Activated naive CD4-positive, alpha-beta T cell treated with anti-CD3 and anti-CD28 coated beads, Interleukin-2, amount 50 U/mL, for 16 hours (primary cell): ENCODE measurements at regions not wholly inside any gene's neighbourhood (a gene's known extent, or its start where the extent isn't known, plus 50 kb on each side); places are given as distances from the start of the nearest gene placed in this dataset.

Experiments
- DNase-seq: peaks from one replicate; pipeline ENCODE4 v3.0.0-alpha.2; 2020

DNA sequence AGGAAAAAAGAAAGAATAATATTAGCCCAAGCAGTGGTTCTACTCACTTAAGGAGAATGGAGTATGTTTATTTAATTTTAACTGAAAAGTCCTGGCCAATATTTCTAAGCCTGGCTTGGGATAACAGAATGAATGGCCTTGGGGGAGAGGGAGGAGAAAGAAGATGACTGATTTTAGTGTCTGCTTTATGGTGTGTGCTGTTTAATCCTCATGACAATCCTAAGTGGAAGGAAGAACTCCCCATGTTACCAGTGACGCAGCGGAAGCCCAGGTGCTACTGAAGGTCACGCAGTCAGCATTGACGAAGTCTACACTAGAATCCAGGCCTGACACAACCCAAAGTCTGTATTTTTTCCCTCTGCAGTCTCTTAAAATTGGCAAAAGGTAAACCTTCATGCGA is 50.5 kb downstream of the PALM2AKAP2 start:
- no peak for DNase-seq

DNA sequence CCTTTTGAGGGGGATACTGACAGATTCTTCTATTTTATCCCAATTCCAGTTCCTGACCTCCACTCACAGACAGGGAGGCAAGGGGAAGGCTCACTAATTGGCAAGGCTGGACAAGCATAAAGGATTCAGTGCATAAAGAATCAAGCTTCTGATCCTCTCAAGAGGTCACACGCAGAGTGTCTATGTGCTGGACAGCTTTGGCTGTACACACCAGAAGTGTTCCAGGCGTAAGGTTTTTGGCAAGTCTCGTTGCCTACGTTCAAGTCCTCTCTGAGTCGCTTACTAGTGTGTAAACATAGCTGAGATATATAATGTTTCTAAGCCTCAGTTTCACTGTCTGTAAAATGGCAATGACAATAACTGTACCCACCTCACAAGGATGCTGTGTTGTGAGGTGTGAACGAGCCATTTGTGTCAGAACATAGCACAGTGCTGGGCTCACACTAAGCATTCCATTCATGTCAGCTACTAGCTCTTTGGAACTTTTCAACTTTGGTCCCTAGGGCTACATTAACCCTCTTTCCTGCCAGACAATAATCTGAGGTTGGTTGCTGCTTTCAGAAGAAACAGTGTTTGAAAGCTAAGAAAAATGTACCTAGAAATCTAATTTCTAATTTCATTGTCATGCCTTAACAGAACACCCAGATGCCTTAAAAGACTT is 52.1 kb downstream of the PALM2AKAP2 start:
- no peak for DNase-seq

DNA sequence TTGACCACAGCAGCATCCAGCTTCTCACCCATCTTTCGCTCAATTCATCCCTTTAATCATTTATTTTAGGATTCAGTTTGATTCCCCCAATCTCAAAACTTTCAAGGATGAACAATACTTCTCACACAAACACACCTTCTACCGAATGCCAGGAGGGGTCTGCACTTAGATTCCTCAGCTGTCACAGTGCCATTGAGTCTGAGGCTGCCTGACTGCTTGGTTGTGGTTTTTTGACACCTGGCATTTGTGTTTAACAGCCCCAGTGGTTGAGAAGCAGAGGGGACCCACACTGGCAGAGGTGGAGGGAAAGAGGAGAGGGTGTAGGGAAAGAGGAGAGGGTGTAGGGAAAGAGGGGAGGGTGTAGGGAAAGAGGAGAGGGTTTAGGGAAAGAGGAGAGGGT is 54.9 kb downstream of the PALM2AKAP2 start:
- no peak for DNase-seq

DNA sequence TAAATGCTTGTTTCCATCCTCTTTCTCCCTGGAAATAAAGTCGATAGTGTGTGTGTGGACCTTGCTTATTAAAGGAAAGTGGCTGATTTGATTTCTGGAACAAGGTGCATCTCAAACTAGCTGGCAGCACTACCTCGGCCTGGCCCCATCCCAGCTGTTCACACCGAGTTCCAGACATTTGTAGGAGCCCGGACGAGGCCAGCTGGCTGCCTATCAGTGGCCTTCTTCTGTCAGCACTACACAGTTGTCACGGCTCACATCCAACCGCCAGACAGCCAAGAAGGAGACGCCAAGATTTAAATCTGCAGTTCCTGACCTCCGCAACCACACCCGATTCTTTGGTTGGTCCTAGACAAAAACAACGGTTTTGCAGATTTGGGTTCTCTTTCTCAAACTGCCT is 63.6 kb downstream of the PALM2AKAP2 start:
- no peak for DNase-seq

DNA sequence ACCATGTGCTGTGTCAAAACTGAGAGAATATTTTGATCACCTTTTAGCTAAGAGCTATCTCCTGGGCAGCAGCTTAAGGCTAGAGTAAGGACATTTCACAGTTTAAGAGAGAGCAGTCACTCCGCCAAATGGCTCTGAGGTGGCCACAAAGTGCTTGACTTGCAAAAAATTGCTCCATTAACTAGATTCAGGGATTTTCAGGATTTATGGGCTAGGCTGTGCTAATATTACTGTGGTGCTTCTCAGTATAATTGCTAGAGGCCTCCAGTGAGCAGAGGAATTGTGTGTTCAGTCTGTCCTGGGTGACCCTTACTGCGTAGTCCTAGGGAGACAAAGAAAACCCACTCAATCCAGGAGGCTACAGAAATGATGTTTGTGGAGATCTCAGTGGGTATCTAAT is 65.2 kb downstream of the PALM2AKAP2 start:
- DNase-seq: no peak

DNA sequence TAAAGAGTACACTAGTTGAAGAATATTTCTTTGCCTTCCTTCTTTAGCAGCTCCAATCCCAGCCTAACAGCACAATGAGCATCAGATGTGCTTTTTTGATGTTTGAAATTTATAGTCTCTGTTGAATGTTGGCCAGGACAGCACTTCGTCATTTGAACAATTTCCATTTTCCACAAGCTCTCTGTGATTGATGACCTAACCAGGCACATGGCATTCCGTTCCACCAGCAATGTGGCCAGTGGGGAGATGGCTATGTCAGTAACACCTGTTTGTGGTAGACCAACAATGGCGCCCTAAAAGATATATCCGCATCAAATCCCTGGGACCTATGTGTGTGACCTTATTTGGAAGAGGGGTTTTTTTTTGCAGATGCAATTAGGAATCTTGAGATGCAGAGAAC is 66.8 kb downstream of the PALM2AKAP2 start:
- no peak for DNase-seq

DNA sequence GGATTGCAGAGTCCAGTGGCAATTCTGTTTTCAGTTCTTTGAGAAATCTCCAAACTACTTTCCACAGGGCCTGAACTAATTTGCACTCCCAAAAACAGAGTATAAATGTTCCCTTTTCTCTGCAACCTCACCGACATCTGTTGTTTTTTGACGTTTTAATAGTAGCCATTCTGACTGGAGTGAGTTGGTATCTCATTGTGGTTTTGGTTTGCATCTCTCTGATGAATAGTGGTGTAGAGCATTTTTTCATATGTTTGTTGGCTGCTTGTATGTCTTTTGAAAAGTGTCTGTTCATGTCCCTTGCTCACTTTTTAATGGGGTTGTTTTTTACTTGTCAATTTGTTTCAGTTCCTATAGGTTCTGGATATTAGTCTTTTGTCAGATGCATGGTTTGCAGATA is 72.6 kb downstream of the PALM2AKAP2 start:
- no peak for DNase-seq

DNA sequence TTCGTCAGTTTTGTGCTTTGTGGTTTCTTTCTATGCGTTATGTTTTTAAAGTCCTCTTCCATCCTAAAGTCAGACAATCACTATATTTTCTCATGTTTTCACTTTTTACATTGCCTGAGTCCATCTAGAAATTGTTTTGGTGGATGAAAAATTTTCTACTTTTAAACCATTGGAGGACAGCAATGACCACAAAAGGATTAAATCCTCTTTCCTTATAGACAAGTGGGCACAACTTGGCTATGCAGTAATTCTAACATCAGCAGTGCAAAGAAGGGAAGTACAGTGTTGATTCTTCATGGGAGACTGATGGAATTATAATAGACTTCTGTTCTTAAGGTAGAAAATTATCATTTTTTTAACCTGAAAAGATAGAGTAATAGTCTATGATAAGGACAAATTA is 75.5 kb downstream of the PALM2AKAP2 start:
- no peak for DNase-seq

DNA sequence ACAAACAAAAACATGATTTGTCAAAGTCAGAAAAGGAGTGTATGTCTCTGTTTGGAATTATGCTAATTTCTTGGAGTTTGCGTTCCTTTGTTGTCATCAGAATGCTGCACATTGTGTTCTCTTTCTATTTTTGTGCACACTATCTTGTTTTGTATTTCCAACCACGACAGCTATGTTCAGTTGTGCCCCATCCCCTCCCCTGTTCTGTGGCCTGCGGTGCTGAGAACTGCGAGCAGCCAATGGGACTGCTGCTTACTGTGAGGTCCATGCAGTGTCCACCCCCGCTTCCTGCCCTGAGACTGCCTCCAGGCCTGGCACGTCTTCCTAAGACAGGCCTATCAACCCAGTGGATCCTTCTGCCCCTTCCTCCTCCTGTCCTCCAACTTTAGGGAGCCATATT is 76.8 kb downstream of the PALM2AKAP2 start:
- no peak for DNase-seq

DNA sequence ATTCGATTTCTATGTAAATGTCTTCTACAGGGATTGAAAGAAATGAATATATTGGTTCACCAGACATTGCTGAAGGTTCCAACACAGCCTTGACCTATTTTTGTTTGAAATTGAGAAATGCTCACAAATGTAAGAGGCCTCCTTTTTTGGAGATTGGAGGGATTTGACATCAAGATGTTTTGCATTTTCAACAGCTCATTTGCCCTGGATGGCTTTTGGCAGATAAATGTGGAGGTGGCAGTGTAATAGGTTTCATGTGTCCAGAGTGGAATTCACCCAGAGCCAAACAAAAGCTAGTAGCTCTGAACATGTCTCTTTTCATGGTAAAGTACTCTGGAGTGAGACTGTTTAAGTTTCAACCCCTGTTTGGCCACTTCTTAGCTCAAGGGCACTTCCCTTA is 77.3 kb downstream of the PALM2AKAP2 start:
- no peak for DNase-seq

DNA sequence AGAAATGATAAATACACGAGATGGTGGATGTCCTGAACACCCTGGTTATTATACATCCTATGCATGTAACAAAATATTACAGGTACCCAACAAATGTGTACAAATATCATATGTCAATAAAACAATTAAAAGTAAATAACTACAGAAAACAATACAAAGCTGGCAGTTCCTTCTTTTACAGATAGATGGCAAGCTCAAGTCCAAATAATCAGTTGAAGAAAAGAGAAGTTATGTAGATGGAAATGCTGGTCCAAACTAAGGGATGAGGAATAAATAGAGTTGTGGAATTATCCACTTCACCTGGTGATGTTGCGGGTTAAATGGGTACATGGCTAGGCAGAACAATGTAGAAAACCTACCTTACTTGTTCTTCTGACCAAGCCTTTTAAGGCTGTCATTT is 79.4 kb downstream of the PALM2AKAP2 start:
- DNase-seq: no peak

DNA sequence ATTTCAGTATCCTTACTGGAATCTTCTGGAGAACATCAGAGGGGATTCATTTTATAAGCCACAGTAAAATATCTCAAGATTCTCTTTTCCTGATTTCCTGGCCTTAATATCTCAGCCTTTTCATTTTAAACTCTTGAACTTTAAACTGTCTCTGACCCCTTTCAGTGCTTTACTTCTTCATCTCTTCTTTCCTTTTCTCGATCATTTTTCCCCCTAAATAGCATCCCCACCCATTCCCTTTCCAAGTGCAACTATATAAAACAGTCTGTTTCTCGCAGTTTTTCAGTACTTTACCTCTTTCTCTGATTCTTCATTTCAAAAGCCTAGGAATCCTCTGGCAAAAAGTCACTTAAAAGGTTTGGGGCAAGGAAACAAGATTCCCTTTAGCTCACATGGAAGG is 80.5 kb downstream of the PALM2AKAP2 start:
- DNase-seq: no peak

DNA sequence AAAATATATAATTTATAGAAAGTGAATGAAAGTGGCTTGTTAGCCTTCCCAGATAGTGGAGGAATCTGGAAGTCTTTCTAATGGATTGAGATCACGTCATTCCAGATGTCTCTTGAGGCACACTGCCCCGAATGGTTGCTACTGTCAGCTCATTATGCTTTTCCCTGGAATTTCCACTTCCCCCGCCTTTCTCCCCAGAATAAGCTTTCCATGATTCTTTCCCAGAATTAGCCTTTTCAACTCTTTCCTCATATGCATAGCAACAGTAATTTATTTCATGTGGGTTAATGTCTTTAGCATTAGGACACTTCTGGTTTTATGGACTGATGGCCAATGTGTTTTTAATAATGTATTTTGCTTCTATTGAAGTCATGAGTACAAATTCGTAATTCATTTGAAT is 81.5 kb downstream of the PALM2AKAP2 start:
- DNase-seq: no peak

DNA sequence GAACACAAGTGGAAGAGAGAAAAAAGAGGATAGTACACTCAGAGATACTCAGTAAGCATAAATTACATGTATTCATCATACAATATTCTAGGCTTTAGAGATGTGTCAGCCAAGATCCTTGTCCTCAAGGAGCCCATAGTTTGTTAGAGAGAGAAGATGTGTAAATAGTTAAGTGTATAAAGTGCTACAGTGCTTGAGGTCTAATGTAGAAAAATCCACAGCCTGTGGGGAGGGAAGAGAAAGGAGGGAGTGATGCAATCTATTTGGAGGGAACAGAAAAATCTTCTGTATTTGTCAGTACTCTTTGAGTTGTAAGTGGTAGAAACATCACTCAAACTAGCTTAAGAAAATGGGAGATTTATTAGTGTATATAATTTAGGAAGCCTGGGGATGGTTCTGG is 81.9 kb downstream of the PALM2AKAP2 start:
- no peak for DNase-seq

DNA sequence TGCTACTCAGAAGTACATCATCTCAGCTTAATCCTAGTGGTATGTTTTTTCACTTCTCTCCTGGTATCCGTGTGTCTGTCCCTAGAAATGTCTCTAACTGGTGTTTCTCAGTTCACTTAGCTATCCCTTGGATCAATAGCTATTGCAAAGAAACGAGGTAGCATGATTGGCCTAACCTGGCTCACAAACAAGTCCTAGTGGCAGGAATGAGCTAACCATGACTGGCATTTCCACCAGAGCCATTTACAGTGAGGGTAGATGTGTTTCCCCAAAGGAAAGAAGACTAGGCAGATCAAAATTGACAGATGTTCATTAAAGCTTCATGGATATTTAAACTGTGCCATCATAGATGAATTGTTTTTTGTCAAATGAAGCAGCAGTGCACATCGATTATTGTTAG is 82.5 kb downstream of the PALM2AKAP2 start:
- DNase-seq: no peak

DNA sequence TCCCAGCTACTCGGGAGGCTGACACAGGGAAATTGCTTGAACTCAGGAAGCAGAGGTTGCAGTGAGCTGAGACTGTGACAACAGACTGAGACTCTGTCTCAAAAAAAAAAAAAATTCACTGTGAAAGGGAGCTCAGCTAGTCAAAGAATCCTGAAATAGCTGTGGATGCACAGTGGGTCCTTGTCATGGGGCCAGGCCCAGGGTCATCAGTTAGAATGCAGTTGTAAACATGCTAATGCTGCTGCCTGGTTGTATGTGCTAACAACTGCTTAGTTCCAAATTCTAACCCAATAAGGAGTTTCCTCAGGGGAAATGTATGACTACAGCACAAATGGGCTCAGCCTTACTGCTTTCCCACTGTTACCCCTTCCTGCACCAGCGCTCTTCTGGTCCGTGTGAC is 84.0 kb downstream of the PALM2AKAP2 start:
- no peak for DNase-seq

DNA sequence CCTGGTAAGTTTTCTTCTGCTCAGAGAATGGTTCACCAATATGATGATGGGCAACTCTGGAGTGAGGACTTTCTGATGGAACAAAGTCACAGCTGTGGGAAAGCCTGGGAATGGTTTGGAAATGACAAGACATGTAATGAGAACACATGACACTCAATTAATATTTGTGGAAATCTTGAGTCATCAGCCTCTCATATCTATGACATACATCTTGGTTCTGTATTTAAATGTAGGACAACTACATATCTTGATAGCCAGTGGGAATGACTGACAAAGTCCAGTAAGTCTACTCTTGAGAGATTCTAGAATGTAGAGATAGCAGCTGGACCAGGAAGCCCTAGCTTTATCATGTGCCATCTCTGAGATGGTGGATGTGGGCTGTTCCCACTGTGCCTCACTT is 85.5 kb downstream of the PALM2AKAP2 start:
- DNase-seq: no peak

DNA sequence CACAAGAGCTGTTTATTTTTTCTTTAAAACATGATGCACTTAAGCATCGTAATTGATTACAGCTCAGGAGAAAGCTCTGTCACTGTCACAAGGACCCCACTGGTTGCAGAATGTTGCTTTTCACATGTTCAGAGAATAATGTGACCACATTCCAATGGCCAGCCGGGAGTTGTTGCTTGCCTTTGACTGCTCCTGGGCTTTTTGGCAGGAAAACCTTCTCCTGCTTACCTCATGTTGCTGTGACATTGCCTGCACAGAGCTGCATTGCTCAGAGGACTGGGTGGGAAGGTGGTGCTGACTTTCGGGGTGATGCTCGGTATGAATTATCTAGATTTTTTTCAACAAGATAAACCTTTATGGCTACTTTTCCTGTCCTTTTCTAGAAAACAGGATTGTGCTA is 88.2 kb downstream of the PALM2AKAP2 start:
- DNase-seq: no peak

DNA sequence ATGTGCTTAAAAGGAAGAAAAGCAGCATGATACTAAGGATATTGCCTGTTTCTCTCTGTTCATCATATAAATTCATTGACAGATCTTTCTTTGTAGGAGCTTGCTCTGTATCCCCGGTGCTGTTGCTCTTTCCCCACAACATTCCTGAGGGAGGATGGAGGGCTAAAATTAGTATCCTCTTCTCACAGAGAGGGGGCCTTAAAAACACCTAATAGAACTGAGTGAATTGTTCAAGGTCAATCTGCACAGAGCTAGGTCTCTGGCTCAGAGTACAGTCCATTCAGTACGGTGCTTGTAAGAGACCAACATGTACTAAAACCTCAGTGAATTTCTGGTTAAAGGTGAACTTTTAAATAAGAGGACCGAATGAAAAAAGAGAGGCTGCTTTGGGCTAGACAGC is 88.7 kb downstream of the PALM2AKAP2 start:
- no peak for DNase-seq

DNA sequence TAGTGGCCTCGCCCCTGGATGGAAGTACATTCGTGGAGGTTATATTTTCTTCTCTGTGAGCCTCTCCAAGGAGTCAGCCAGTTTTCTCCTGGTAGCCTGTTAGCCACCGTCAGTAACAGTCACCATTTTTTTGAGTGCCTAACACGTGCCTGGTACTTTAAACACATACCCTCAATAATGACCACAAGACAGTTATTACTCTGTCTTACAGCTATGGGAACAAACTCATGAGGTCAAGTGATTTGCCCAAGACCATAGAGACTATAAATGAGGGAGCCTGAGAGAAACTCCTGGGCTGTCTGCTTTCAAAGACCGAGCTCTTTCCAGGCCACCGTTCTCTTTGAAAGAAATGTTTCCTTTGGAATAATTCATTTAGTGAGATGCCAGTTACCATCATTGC is 90.4 kb downstream of the PALM2AKAP2 start:
- DNase-seq: no peak

DNA sequence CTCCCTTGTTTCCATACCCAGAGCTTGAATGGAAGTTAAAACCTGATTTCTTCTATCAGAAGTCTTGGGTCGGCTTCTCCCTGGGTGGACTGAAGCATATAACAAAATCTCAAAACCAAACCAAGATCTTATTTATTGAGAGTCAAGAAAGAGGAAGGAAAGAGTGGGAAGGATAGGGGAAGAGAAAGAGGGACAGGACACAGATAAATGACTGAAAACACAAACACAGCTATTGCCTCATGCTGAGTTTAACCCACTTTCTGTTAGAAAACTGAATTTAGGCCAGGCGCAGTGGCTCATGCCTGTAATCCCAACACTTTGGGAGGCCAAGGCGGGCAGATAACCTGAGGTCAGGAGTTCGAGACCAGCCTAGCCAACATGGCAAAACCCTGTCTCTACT is 92.9 kb downstream of the PALM2AKAP2 start:
- DNase-seq: no peak

DNA sequence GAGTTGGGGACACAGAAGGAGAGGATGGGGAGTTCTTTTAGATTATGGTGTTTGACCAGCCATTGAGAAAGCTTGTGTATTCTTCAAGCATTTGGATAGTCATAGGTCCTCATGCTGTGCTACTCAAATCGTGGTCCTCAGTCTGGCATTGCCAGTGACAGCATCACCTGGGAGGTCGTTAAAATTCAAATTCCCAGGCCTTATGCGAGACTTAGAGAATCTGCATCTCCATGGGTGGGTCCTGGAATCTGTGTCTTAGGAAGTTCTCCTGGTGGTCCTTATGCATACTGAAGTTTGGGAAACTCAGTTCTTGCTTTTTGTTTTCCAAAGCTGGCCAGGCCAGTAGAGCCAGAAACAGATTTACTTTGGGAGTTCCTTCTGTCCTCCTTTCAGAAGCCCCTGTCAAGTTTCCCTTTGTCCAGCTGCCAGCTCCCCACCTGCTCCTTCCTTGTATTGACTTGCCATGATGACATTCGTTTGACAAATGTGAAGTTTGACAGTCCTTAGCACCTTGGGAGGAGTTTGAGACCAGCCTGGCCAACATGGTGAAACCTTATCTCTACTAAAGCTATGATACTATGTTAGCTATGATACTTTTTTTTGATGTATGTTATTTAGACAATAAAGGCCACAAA is 95.6 kb downstream of the PALM2AKAP2 start:
- no peak for DNase-seq

DNA sequence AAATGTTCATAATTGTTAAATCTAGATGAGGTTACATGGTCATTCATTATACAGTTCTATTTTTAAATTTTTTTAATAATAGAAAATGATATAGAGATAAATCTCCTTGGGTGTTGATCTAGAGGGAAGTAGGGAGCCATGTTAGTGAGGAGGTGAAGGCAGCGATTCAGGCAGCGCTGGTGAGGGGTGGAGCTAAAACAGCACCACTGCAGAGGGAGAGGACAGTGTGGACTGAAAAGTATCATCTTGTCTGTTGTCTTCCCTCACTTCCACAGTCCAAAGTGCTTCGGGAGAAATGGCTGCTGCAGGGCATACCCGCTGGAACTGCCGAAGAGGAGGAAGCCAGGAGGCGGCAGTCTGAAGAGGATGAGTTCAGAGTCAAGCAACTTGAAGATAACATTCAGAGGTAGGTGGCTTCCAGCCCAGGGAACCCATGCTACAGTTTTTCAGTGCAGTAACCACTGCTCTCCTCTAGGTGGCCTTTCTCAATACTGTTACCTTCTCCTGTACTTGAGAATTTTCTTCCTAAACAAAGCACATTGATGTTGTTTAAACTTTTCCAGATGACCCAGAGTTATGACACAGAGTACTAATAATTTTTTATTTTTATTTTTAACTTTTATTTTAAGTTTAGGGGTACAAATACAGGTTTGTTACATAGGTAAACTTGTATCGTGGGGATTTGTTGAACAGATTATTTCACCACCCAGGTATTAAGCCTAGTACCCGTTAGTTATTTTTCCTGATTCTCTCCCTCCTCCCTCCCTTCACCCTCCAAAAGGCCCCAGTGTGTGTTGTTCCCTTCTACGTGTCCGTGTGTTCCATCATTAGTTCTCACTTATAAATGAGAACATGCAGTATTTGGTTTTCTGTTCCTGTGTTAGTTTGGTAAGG is 100.5 kb downstream of the PALM2AKAP2 start:
- no peak for DNase-seq

DNA sequence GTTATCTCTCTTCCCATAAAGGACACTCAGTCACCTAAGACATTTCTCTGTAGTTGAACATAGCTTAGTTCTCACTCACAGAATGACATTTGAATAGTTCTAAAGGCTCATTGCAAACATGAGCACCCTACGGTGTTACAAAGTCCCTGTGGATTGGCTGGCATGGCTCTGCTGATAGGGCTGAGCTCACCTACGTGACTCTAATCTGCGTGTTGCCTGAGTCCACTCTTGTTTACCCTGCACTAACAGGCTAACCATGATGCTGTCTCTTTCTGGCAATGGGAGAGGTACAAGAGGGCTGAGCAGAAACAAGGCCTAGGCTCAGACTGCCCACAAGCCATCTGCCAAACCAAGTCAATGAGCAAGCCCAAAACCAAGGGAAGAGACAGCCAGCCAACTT is 103.6 kb downstream of the PALM2AKAP2 start:
- DNase-seq: no peak
